Liver (tissue), 8 donors: ENCODE measurements at regions not wholly inside any gene's neighbourhood (a gene's known extent, or its start where the extent isn't known, plus 50 kb on each side); places are given as distances from the start of the nearest gene placed in this dataset.

Source experiments
- DNase-seq: peaks from one replicate; pipeline ENCODE4 v3.0.0-alpha.2; 2017; ENCODE audit warnings: low spot score
- H3K27ac ChIP-seq, 2 donors: one replicate each; pipeline ENCODE4 v1.7.0; 2013; ENCODE audit warnings: inconsistent platforms in 2 of 2, low read length in 2 of 2, control low read depth in 1 of 2, low read depth in 1 of 2, mild to moderate bottlenecking in 1 of 2
- H3K27me3 ChIP-seq, 4 donors: one replicate each; pipeline versions ENCODE4 v1.6.1 to v1.7.0; 2013; ENCODE audit warnings: low read length in 3 of 4, inconsistent platforms in 1 of 4, mild to moderate bottlenecking in 1 of 4, moderate library complexity in 1 of 4; ENCODE audit not compliant: control insufficient read depth in 4 of 4, insufficient read depth in 4 of 4
- H3K36me3 ChIP-seq, 4 donors: one replicate each; pipeline versions ENCODE4 v1.6.1 to v1.7.0; 2013; ENCODE audit warnings: low read length in 3 of 4, mild to moderate bottlenecking in 3 of 4, low read depth in 1 of 4, moderate library complexity in 1 of 4; ENCODE audit not compliant: control insufficient read depth in 4 of 4, insufficient read depth in 3 of 4
- H3K4me1 ChIP-seq, 4 donors: one replicate each; pipeline versions ENCODE4 v1.6.1 to v1.7.0; 2013; ENCODE audit warnings: low read length in 3 of 4, mild to moderate bottlenecking in 3 of 4, moderate library complexity in 1 of 4; ENCODE audit not compliant: control insufficient read depth in 4 of 4, insufficient read depth in 4 of 4
- H3K4me3 ChIP-seq, 3 donors: one replicate each; pipeline versions ENCODE4 v1.6.1 to v1.7.0; 2013; ENCODE audit warnings: low read length in 3 of 3, control low read depth in 1 of 3, low read depth in 1 of 3, mild to moderate bottlenecking in 1 of 3
- H3K9ac ChIP-seq, 2 donors: one replicate each; pipeline ENCODE4 v1.7.0; 2013; ENCODE audit warnings: low read length in 2 of 2, mild to moderate bottlenecking in 2 of 2, moderate library complexity in 2 of 2, control low read depth in 1 of 2, low read depth in 1 of 2
- H3K9me3 ChIP-seq, 4 donors: one replicate each; pipeline versions ENCODE4 v1.6.1 to v1.7.0; 2013; ENCODE audit warnings: low read length in 3 of 4; ENCODE audit not compliant: control insufficient read depth in 4 of 4
- ATF3 ChIP-seq: IDR thresholded peaks from 2 replicates; pipeline ENCODE4 v1.6.1; 2016; ENCODE audit warnings: antibody characterized with exemption
- CTCF ChIP-seq: fragments of 150-350 bp; IDR thresholded peaks from 2 replicates; pipeline ENCODE4 v1.5.1; 2017; ENCODE audit warnings: improper control_type of control experiment, low read depth, low read length; ENCODE audit not compliant: missing input control
- EGR1 ChIP-seq, 2 donors: IDR thresholded peaks; 2 replicates each; pipeline ENCODE4 v1.6.1; 2016 to 2018; ENCODE audit warnings: antibody characterized with exemption in 2 of 2, low read depth in 2 of 2
- FOXA1 ChIP-seq: IDR thresholded peaks from 2 replicates; pipeline ENCODE4 v1.6.1; 2016; ENCODE audit warnings: antibody characterized with exemption
- FOXA2 ChIP-seq: IDR thresholded peaks from 2 replicates; pipeline ENCODE4 v1.6.1; 2016; ENCODE audit warnings: antibody characterized with exemption
- GABPA ChIP-seq, 2 donors: IDR thresholded peaks in 1 of 2; conservative IDR thresholded peaks in 1 of 2; 2 replicates each; pipeline ENCODE4 v1.6.1; 2016; ENCODE audit warnings: antibody characterized with exemption in 2 of 2, mild to moderate bottlenecking in 1 of 2, moderate library complexity in 1 of 2
- HNF4A ChIP-seq, 2 donors: conservative IDR thresholded peaks; 2 replicates each; pipeline ENCODE4 v1.6.1; 2016; ENCODE audit warnings: antibody characterized with exemption in 2 of 2, mild to moderate bottlenecking in 2 of 2
- HNF4G ChIP-seq: IDR thresholded peaks from 2 replicates; pipeline ENCODE4 v1.6.1; 2016; ENCODE audit warnings: antibody characterized with exemption
- JUND ChIP-seq, 2 donors: IDR thresholded peaks; 2 replicates each; pipeline ENCODE4 v1.6.1; 2016; ENCODE audit warnings: antibody characterized with exemption in 2 of 2
- NR2F2 ChIP-seq: IDR thresholded peaks from 2 replicates; pipeline ENCODE4 v1.6.1; 2016; ENCODE audit warnings: antibody characterized with exemption
- RAD21 ChIP-seq, 2 donors: IDR thresholded peaks; 2 replicates each; pipeline ENCODE4 v1.6.1; 2016; ENCODE audit warnings: antibody characterized with exemption in 2 of 2, mild to moderate bottlenecking in 2 of 2
- REST ChIP-seq: IDR thresholded peaks from 2 replicates; pipeline ENCODE4 v1.6.1; 2016; ENCODE audit warnings: antibody characterized with exemption, mild to moderate bottlenecking
- RXRA ChIP-seq, 2 donors: IDR thresholded peaks; 2 replicates each; pipeline ENCODE4 v1.6.1; 2017 to 2018; ENCODE audit warnings: antibody characterized with exemption in 2 of 2, mild to moderate bottlenecking in 1 of 2
- SP1 ChIP-seq: IDR thresholded peaks from 2 replicates; pipeline ENCODE4 v1.6.1; 2018; ENCODE audit warnings: antibody characterized with exemption, mild to moderate bottlenecking
- TAF1 ChIP-seq: conservative IDR thresholded peaks from 2 replicates; pipeline ENCODE4 v1.6.1; 2016; ENCODE audit warnings: antibody characterized with exemption, mild to moderate bottlenecking
- YY1 ChIP-seq: IDR thresholded peaks from 2 replicates; pipeline ENCODE4 v1.6.1; 2016; ENCODE audit warnings: antibody characterized with exemption, mild to moderate bottlenecking
- ZBTB33 ChIP-seq: IDR thresholded peaks from 2 replicates; pipeline ENCODE4 v1.6.1; 2016; ENCODE audit warnings: antibody characterized with exemption
- WGBS: extraction: QIAGEN DNeasy Blood & Tissue Kit; methylation state at CpG from one replicate; pipeline ENCODE4 v1.1.7; 2013; 5-methylcytosine and 5-hydroxymethylcytosine counted together
- TF ChIP-seq, protein P1 (sequence below): IDR thresholded peaks from 2 replicates; pipeline ENCODE4 v1.6.1; 2016; ENCODE audit warnings: antibody characterized with exemption
- donor health status: healthy.
- donor health status: healthy.
- donor health status: healthy.
- donor health status: healthy.
- donor health status: healthy.

GRCh38 chr1:185535621-185536020 is 198.6 kb upstream of the HMCN1 start (continued):
- TF ChIP-seq EGR1 (IDR thresholded peaks at IDR 0.05; ENCODE audit: low read depth in 2 of 2): no peak
- TF ChIP-seq GABPA (IDR thresholded peaks at IDR 0.05 in 1 of 2, conservative IDR thresholded peaks at IDR 0.05 in 1 of 2): no peak
- TF ChIP-seq, protein P1, sequence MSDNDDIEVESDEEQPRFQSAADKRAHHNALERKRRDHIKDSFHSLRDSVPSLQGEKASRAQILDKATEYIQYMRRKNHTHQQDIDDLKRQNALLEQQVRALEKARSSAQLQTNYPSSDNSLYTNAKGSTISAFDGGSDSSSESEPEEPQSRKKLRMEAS: no peak
- TF ChIP-seq SP1: no peak
- TF ChIP-seq FOXA2: no peak
- no peak for TF ChIP-seq CTCF
- no peak for TF ChIP-seq RAD21 (IDR thresholded peaks at IDR 0.05)

GRCh38 chr1:185534801-185535200 is 199.4 kb upstream of the HMCN1 start:
- Histone ChIP-seq H3K9ac (no peak overlapping the region), H3K27me3 (peaks cover 0 to 2% (median 0%) of the 10 kb centered on the region in 4 donors), H3K4me1 (peaks cover 3 to 15% (median 11%) of the 10 kb centered on the region in 4 donors), H3K9me3 (no peaks in the 10 kb centered on the region), H3K27ac (peak overlapping the region in 1 of 2 donors; percentile 46), H3K36me3 (no peaks in the 10 kb centered on the region), H3K4me3 (no peak overlapping the region)
- WGBS: 18% methylated on average over 6 of the region's 6 CpGs
- no peak for DNase-seq
- peak; percentile 98 for TF ChIP-seq FOXA2
- peak; percentile 94 for TF ChIP-seq ZBTB33
- TF ChIP-seq FOXA1: peak; percentile 96
- TF ChIP-seq TAF1: peak; percentile 78
- TF ChIP-seq, protein P1: peak; percentile 88
- peak; percentile 85 to 92 for TF ChIP-seq HNF4A (conservative IDR thresholded peaks at IDR 0.05)
- peak; percentile 64 to 71 for TF ChIP-seq JUND (IDR thresholded peaks at IDR 0.05)
- peak; percentile 99 for TF ChIP-seq SP1
- peak; percentile 63 for TF ChIP-seq ATF3
- TF ChIP-seq RAD21 (IDR thresholded peaks at IDR 0.05): peak; percentile 64 to 76
- no peak for TF ChIP-seq CTCF
- TF ChIP-seq RXRA (IDR thresholded peaks at IDR 0.05): peak; percentile 90 to 95
- TF ChIP-seq NR2F2: peak; percentile 60
- peak; percentile 47 for TF ChIP-seq HNF4G
- TF ChIP-seq YY1: peak; percentile 85
- TF ChIP-seq REST: peak; percentile 76
- TF ChIP-seq GABPA (IDR thresholded peaks at IDR 0.05 in 1 of 2, conservative IDR thresholded peaks at IDR 0.05 in 1 of 2): peak in 1 of 2 donors; percentile 64
- TF ChIP-seq EGR1 (IDR thresholded peaks at IDR 0.05; ENCODE audit: low read depth in 2 of 2): peak in 1 of 2 donors; percentile 57
